ENCODE measurements at regions not wholly inside any gene's neighbourhood (a gene's known extent, or its start where the extent isn't known, plus 50 kb on each side); places are given as distances from the start of the nearest gene placed in this dataset.

- POLR2A ChIA-PET (ENCODE audit: partially characterized antibody) = no interaction called here
These were observed 157.1 kb downstream of the PDGFRA start for GRCh38 chr4:54386042-54386669.

More at GRCh38 chr4:54386042-54386669, 157.1 kb downstream of the PDGFRA start:
- Histone ChIP-seq H3K36me3 (ENCODE audit: control insufficient read depth in 2 of 4, insufficient read depth in 4 of 4, low read length in 3 of 4) (no peaks in the 10 kb centered on the region), H2AFZ (ENCODE audit: low read length) (peak overlapping the region; percentile 59; the same call in 1 of the 2 replicates), H2BK12ac (ENCODE audit: low read depth, low read length) (no peak overlapping the region), H3K23me2 (ENCODE audit: low read depth, low read length) (no peaks in the 10 kb centered on the region), H4K91ac (replicated peaks; ENCODE audit: insufficient read length, low read length) (no peak overlapping the region), H3K4me3 (ENCODE audit: extremely low read depth in 1 of 4, insufficient read depth in 2 of 4, low read depth in 3 of 4, low read length in 4 of 4) (no peak overlapping the region), H3K79me2 (ENCODE audit: control insufficient read depth in 1 of 2, insufficient read depth in 2 of 2, low read length in 2 of 2) (no peaks in the 10 kb centered on the region), H2BK5ac (ENCODE audit: low read depth, low read length) (no peak overlapping the region), H4K20me1 (replicated peaks in 1 of 2; ENCODE audit: control insufficient read depth in 1 of 2, insufficient read depth in 2 of 2, low read length in 2 of 2) (no peaks in the 10 kb centered on the region), H3K18ac (ENCODE audit: extremely low read depth, low read length) (no peak overlapping the region), H3K9me3 (ENCODE audit: insufficient read depth in 2 of 2, low read depth in 1 of 2, low read length in 1 of 2) (no peaks in the 10 kb centered on the region), H4K8ac (ENCODE audit: extremely low read depth, insufficient read depth, low read length) (no peak overlapping the region), H4K5ac (ENCODE audit: insufficient read length, low read depth, low read length) (no peak overlapping the region), H3K4ac (replicated peaks; ENCODE audit: insufficient read length, low read depth, low read length) (no peak overlapping the region), H3K4me2 (ENCODE audit: insufficient read depth in 1 of 2, low read depth in 2 of 2, low read length in 2 of 2) (no peak overlapping the region), H3K9ac (replicated peaks in 1 of 4; ENCODE audit: extremely low read depth in 1 of 4, low read depth in 3 of 4, low read length in 3 of 4) (no peak overlapping the region), H3K56ac (replicated peaks; ENCODE audit: insufficient read length, low read depth, low read length) (no peak overlapping the region), H3K79me1 (ENCODE audit: low read depth, low read length) (no peaks in the 10 kb centered on the region), H3K4me1 (replicated peaks in 1 of 4; ENCODE audit: control insufficient read depth in 3 of 4, insufficient read depth in 4 of 4, low read length in 3 of 4) (no peaks in the 10 kb centered on the region), H3K27me3 (replicated peaks in 1 of 4; ENCODE audit: control insufficient read depth in 3 of 4, extremely low read depth in 1 of 4, insufficient read depth in 3 of 4, low read length in 3 of 4) (no peaks in the 10 kb centered on the region), H3K27ac (ENCODE audit: low read depth, low read length) (no peak overlapping the region), H2AK5ac (ENCODE audit: low read depth, low read length) (no peak overlapping the region), H2BK20ac (ENCODE audit: low read length) (no peak overlapping the region), H3K14ac (ENCODE audit: insufficient read length) (no peak overlapping the region), H3K23ac (ENCODE audit: insufficient read length) (no peak overlapping the region), H2BK15ac (ENCODE audit: low read length) (no peak overlapping the region), H2BK120ac (replicated peaks; ENCODE audit: low read depth, low read length) (no peak overlapping the region)
- FAIRE-seq = no peak
- CTCF ChIA-PET (ENCODE audit: partially characterized antibody) = interaction anchor here (0.7 to 5.1 kb wide), 4 partner anchors 20 to 55 kb away, joined by 4 to 30 read pairs (median 5); no protein-coding TSS in a partner anchor
- TF ChIP-seq TCF12 (IDR thresholded peaks at IDR 0.05; ENCODE audit: low read depth, low read length) (no peak), SP1 (IDR thresholded peaks at IDR 0.05; ENCODE audit: low read depth, low read length) (no peak), SIN3A (conservative IDR thresholded peaks at IDR 0.05 in 1 of 2, IDR thresholded peaks at IDR 0.05 in 1 of 2; ENCODE audit: low read depth in 1 of 2, low read length in 2 of 2) (no peak), ATF2 (IDR thresholded peaks at IDR 0.05; ENCODE audit: low read length) (no peak), GTF2F1 (IDR thresholded peaks at IDR 0.05; ENCODE audit: borderline replicate concordance, low read depth, low read length) (no peak), ATF3 (IDR thresholded peaks at IDR 0.05; ENCODE audit: insufficient read depth, low read depth, low read length) (no peak), SP2 (IDR thresholded peaks at IDR 0.05; ENCODE audit: low read length) (no peak), BRCA1 (IDR thresholded peaks at IDR 0.05; ENCODE audit: low read depth, low read length) (no peak)
- DNase-seq (ENCODE audit: low read depth in 1 of 2, low spot score in 2 of 2) = no peak
- 92% methylated on average over 10 of the region's 10 CpGs; no CpG with 5 or more reads in 1 of the 2 experiments for WGBS, 2 experiments (ENCODE audit: extremely low coverage in 1 of 2, insufficient coverage in 1 of 2, insufficient read length in 1 of 2, insufficient replicate concordance in 2 of 2, low coverage in 1 of 2, low lambda C conversion rate in 2 of 2, missing lambda C conversion rate in 1 of 2)
